ENCODE measurements at regions not wholly inside any gene's neighbourhood (a gene's known extent, or its start where the extent isn't known, plus 50 kb on each side); places are given as distances from the start of the nearest gene placed in this dataset.

GRCh38 chr3:94513600-94513999 is 450.7 kb downstream of the NSUN3 start:
- TF ChIP-seq GATA2 (IDR thresholded peaks at IDR 0.05; ENCODE audit: low read depth, low read length): no peak
- TF ChIP-seq GATA3 (IDR thresholded peaks at IDR 0.05; ENCODE audit: low read depth, low read length): no peak

GRCh38 chr3:94515983-94516382 is 453.1 kb downstream of the NSUN3 start:
- no peak for TF ChIP-seq GATA2 (IDR thresholded peaks at IDR 0.05; ENCODE audit: low read depth, low read length)

GRCh38 chr3:94520364-94520763 is 457.5 kb downstream of the NSUN3 start:
- TF ChIP-seq GATA3 (IDR thresholded peaks at IDR 0.05; ENCODE audit: low read depth, low read length) (no peak), GATA2 (IDR thresholded peaks at IDR 0.05; ENCODE audit: low read depth, low read length) (no peak)

GRCh38 chr3:94522488-94522887 is 459.6 kb downstream of the NSUN3 start:
- TF ChIP-seq GATA3 (IDR thresholded peaks at IDR 0.05; ENCODE audit: low read depth, low read length) (no peak), GATA2 (IDR thresholded peaks at IDR 0.05; ENCODE audit: low read depth, low read length) (no peak)

GRCh38 chr3:94524102-94524919 is 461.4 kb downstream of the NSUN3 start:
- TF ChIP-seq GATA3 (IDR thresholded peaks at IDR 0.05; ENCODE audit: low read depth, low read length): no peak
- TF ChIP-seq GATA2 (IDR thresholded peaks at IDR 0.05; ENCODE audit: low read depth, low read length): no peak

- TF ChIP-seq GATA3 (IDR thresholded peaks at IDR 0.05; ENCODE audit: low read depth, low read length) (no peak), GATA2 (IDR thresholded peaks at IDR 0.05; ENCODE audit: low read depth, low read length) (no peak)
Observed at GRCh38 chr3:94525043-94525442, 462.2 kb downstream of the NSUN3 start.

GRCh38 chr3:94529816-94530215 is 467.0 kb downstream of the NSUN3 start:
- TF ChIP-seq GATA2 (IDR thresholded peaks at IDR 0.05; ENCODE audit: low read depth, low read length): no peak
- no peak for TF ChIP-seq GATA3 (IDR thresholded peaks at IDR 0.05; ENCODE audit: low read depth, low read length)

- no peak for TF ChIP-seq GATA2 (IDR thresholded peaks at IDR 0.05; ENCODE audit: low read depth, low read length)
- TF ChIP-seq GATA3 (IDR thresholded peaks at IDR 0.05; ENCODE audit: low read depth, low read length): no peak
Observed at GRCh38 chr3:94532951-94533350, 470.1 kb downstream of the NSUN3 start.

GRCh38 chr3:94539937-94540336 is 477.1 kb downstream of the NSUN3 start:
- no peak for TF ChIP-seq GATA2 (IDR thresholded peaks at IDR 0.05; ENCODE audit: low read depth, low read length)
- no peak for TF ChIP-seq GATA3 (IDR thresholded peaks at IDR 0.05; ENCODE audit: low read depth, low read length)

- no peak for TF ChIP-seq GATA2 (IDR thresholded peaks at IDR 0.05; ENCODE audit: low read depth, low read length)
- no peak for TF ChIP-seq GATA3 (IDR thresholded peaks at IDR 0.05; ENCODE audit: low read depth, low read length)
Observed at GRCh38 chr3:94543161-94543560, 480.3 kb downstream of the NSUN3 start.

GRCh38 chr3:94544131-94544789 is 481.4 kb downstream of the NSUN3 start:
- TF ChIP-seq GATA3 (IDR thresholded peaks at IDR 0.05; ENCODE audit: low read depth, low read length): no peak
- no peak for TF ChIP-seq GATA2 (IDR thresholded peaks at IDR 0.05; ENCODE audit: low read depth, low read length)

GRCh38 chr3:94548581-94549316 is 485.9 kb downstream of the NSUN3 start:
- TF ChIP-seq GATA3 (IDR thresholded peaks at IDR 0.05; ENCODE audit: low read depth, low read length) (no peak), GATA2 (IDR thresholded peaks at IDR 0.05; ENCODE audit: low read depth, low read length) (no peak)

- TF ChIP-seq GATA3 (IDR thresholded peaks at IDR 0.05; ENCODE audit: low read depth, low read length): no peak
- no peak for TF ChIP-seq GATA2 (IDR thresholded peaks at IDR 0.05; ENCODE audit: low read depth, low read length)
Observed at GRCh38 chr3:94561094-94561493, 498.2 kb downstream of the NSUN3 start.

- TF ChIP-seq GATA2 (IDR thresholded peaks at IDR 0.05; ENCODE audit: low read depth, low read length) (no peak), GATA3 (IDR thresholded peaks at IDR 0.05; ENCODE audit: low read depth, low read length) (no peak)
Observed at GRCh38 chr3:94564247-94564646, 501.4 kb downstream of the NSUN3 start.
